ENCODE measurements at regions not wholly inside any gene's neighbourhood (a gene's known extent, or its start where the extent isn't known, plus 50 kb on each side); places are given as distances from the start of the nearest gene placed in this dataset.

GRCh38 chr1:60431593-60431992 lies 358.0 kb upstream of the C1orf87 start:
- no peak for DNase-seq (ENCODE audit: low read depth)
- Histone ChIP-seq H3K4me3 (ENCODE audit: low read depth, low read length) (no peak overlapping the region), H3K36me3 (ENCODE audit: control insufficient read depth, insufficient read depth, low read length) (no peaks in the 10 kb centered on the region), H3K27me3 (ENCODE audit: control insufficient read depth, insufficient read depth, low read length) (no peaks in the 10 kb centered on the region)
- no peak for TF ChIP-seq CTCF (IDR thresholded peaks at IDR 0.05; ENCODE audit: insufficient read depth, low read length, poor library complexity, severe bottlenecking)

- H3K36me3 ChIP-seq (ENCODE audit: control insufficient read depth, insufficient read depth, low read length): no peaks in the 10 kb centered on the region
- DNase-seq (ENCODE audit: low read depth): no peak
- H3K27me3 ChIP-seq (ENCODE audit: control insufficient read depth, insufficient read depth, low read length): no peaks in the 10 kb centered on the region
- no peak overlapping the region for H3K4me3 ChIP-seq (ENCODE audit: low read depth, low read length)
- no peak for TF ChIP-seq CTCF (IDR thresholded peaks at IDR 0.05; ENCODE audit: insufficient read depth, low read length, poor library complexity, severe bottlenecking)
Observed at GRCh38 chr1:60430375-60430774, 356.8 kb upstream of the C1orf87 start.

GRCh38 chr1:60428127-60428526 lies 354.6 kb upstream of the C1orf87 start:
- Histone ChIP-seq H3K4me3 (ENCODE audit: low read depth, low read length) (no peak overlapping the region), H3K36me3 (ENCODE audit: control insufficient read depth, insufficient read depth, low read length) (no peaks in the 10 kb centered on the region), H3K27me3 (ENCODE audit: control insufficient read depth, insufficient read depth, low read length) (no peaks in the 10 kb centered on the region)
- DNase-seq (ENCODE audit: low read depth): no peak
- TF ChIP-seq CTCF (IDR thresholded peaks at IDR 0.05; ENCODE audit: insufficient read depth, low read length, poor library complexity, severe bottlenecking): no peak

GRCh38 chr1:60427701-60428100 lies 354.1 kb upstream of the C1orf87 start:
- H3K27me3 ChIP-seq (ENCODE audit: control insufficient read depth, insufficient read depth, low read length): no peaks in the 10 kb centered on the region
- H3K36me3 ChIP-seq (ENCODE audit: control insufficient read depth, insufficient read depth, low read length): no peaks in the 10 kb centered on the region
- DNase-seq (ENCODE audit: low read depth): no peak
- TF ChIP-seq CTCF (IDR thresholded peaks at IDR 0.05; ENCODE audit: insufficient read depth, low read length, poor library complexity, severe bottlenecking): no peak
- H3K4me3 ChIP-seq (ENCODE audit: low read depth, low read length): no peak overlapping the region

- DNase-seq (ENCODE audit: low read depth): no peak
- H3K27me3 ChIP-seq (ENCODE audit: control insufficient read depth, insufficient read depth, low read length): no peaks in the 10 kb centered on the region
- no peaks in the 10 kb centered on the region for H3K36me3 ChIP-seq (ENCODE audit: control insufficient read depth, insufficient read depth, low read length)
- no peak overlapping the region for H3K4me3 ChIP-seq (ENCODE audit: low read depth, low read length)
- TF ChIP-seq CTCF (IDR thresholded peaks at IDR 0.05; ENCODE audit: insufficient read depth, low read length, poor library complexity, severe bottlenecking): no peak
Observed at GRCh38 chr1:60427194-60427593, 353.6 kb upstream of the C1orf87 start.

GRCh38 chr1:60425528-60425927 lies 352.0 kb upstream of the C1orf87 start:
- Histone ChIP-seq H3K4me3 (ENCODE audit: low read depth, low read length) (no peak overlapping the region), H3K36me3 (ENCODE audit: control insufficient read depth, insufficient read depth, low read length) (no peaks in the 10 kb centered on the region), H3K27me3 (ENCODE audit: control insufficient read depth, insufficient read depth, low read length) (no peaks in the 10 kb centered on the region)
- DNase-seq (ENCODE audit: low read depth): no peak
- no peak for TF ChIP-seq CTCF (IDR thresholded peaks at IDR 0.05; ENCODE audit: insufficient read depth, low read length, poor library complexity, severe bottlenecking)

All from kidney epithelial cell (primary cell).